Occipital lobe (tissue), 1 donor: ENCODE measurements at regions not wholly inside any gene's neighbourhood (a gene's known extent, or its start where the extent isn't known, plus 50 kb on each side); places are given as distances from the start of the nearest gene placed in this dataset.
"Not testable (repeated sequence)": the region's sequence is repeated elsewhere in the genome, so short reads cannot be mapped to it uniquely, and the experiment has no call there.

Source experiments
- DNase-seq: peaks from one replicate; lab custom pipeline; 2025; lab: John Stamatoyannopoulos, UW

- no peak for DNase-seq
These were observed 241.4 kb upstream of the DGKB start for GRCh38 chr7:15143936-15144335.

DNA sequence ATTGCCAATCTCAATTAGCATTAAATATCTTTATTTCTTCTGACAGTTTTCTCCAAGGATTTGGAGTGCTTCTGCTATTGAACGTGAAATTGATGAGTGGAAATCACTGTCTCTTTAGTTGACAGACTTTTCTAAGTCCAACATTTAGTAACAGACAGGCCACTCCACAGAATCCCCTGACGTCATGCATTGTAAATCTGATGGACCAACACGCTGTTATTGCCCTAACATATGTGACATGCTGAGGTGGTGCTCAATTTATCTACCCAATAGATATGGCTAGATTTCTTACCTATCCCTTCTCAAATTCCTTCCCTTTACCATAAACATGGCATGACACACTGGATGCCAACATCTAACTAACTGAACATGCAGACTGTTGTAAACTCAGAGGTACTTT lies 240.6 kb upstream of the DGKB start:
- no peak for DNase-seq

DNA sequence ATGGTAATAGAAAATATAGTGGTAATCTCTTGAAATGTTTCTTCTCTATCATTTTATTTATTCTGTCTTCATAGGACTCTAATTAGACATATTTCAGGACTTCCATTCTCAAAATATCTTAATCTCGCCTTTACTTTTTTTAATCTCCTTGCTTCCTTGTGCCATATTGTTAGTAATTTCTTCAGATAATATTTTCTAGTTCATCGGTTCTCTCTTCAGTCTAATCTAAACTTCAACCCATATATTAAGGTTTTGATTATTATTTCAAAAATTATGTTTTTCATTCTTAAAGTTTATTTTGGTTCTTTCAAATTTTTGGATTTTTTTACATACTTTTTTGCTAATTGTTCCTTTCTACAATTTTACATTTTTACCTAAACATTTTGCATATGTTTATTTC lies 237.9 kb upstream of the DGKB start:
- no peak for DNase-seq

DNA sequence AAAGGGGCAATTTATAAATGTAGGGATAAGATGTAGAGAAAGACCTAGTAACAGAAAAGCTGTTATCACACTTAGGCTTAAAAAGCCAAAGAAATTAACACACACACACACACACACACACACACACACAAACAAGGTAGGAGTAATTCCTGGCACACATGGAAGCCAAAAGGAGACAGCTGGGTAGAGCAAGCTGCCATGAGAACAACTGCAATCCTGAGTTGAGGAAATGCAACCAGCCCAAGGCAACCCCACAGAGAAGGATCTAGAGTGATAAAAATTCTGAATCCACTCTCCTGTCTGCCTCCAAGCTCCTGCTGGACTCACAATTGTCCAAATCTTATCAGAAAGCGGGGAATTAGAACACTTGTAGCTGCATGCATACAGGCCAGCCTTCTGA lies 229.1 kb upstream of the DGKB start:
- DNase-seq: peak; percentile 14

DNA sequence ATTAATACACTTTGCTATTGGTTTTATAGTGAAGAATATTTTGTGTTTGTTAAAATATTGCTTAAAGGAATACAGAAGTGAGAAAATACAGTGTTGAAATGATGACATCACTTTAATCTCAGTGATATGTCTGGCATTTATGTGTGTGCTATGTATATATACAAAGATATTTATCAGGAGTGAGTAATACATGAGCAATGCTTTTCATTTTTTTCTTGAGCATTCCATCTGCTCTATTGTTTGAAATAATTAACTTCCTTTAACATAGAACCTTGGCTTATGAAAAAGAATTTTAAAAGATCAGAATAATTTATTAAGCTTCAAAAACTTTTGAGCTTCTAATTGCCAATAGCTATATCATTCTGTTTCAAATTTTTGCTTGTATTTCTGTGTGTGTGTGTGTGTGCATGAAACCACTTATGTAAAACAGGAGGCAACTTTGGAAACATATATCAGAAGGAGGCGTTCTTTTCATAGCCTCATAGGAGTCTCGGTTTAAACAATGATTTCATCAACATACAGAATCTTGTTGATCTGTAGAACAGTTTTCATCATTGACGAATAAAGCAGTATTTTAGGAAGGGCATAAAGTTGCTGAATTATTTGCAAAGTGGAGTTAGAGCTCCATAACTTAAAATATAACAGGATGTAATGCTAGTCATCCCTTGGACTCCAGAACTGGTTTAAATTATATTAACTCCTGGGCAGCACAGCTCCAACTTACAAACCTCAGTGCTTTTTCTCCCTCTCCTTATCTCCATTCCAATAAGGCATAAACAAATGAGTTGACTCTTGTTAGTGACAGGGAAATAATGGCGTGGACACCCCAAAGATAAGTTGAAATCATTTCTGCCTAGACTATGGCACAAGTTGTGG lies 228.4 kb upstream of the DGKB start:
- no peak for DNase-seq

DNA sequence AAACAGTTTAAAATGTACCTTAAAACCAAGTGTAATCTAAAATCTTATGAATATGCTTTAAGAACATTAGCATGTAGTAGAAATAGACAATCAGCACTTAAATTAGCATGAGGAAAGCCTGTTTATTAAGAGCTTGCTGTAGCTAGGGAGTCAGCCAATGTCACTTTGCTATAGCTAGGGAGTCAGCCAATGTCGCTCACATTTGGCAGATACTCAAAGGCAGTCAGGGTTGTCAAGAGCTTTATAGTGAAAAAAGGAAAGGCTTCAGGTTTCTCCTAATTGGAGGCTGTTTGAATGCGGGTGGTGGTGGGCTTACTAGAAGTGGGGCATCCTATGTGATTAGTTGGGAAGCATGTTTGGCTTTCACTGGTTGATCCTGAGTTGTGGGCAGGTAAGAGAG lies 226.2 kb upstream of the DGKB start:
- DNase-seq: no peak

DNA sequence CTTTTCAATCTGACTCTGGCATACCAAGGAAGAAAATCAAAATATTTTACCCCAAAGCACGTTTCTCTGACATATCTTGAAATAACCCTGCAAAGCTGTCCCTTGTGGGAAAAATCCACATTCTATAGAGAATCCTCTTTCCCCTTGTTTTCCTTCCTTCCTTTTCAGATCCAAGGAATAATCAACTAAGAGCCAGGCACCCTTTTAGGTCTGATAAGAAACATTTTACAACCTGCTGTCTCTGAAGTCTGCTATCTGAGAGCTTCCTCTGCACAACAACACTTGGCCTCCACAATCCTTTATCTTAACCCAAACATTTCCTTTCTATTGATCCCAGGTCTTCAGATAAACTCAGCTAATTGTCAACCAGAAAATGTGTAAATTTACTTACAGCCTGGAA lies 224.1 kb upstream of the DGKB start:
- not testable (repeated sequence) for DNase-seq

GRCh38 chr7:15123901-15124300 lies 221.3 kb upstream of the DGKB start:
- DNase-seq: no peak

DNA sequence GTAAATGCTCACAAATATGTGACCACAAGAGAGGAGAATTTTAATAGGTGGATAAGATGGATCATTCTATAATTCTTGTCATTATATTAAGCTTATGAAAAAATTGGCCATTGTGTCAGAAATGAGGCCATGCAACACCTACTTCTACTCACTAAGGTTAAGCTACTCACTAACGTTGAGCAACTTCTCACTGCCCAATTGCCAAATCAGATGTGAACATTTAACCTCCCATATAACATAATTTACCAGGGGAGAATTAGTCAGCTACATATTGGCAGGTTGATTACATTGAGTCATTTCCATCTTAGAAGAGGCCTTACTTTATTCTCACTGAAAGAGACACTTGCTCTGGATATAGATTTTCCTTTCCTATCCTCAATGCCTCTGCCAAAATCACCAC lies 211.2 kb upstream of the DGKB start:
- no peak for DNase-seq

GRCh38 chr7:15105711-15106110 lies 203.2 kb upstream of the DGKB start:
- no peak for DNase-seq

GRCh38 chr7:15104411-15105092 lies 202.0 kb upstream of the DGKB start:
- no peak for DNase-seq

- no peak for DNase-seq
These were observed 196.5 kb upstream of the DGKB start for GRCh38 chr7:15099074-15099473.

DNA sequence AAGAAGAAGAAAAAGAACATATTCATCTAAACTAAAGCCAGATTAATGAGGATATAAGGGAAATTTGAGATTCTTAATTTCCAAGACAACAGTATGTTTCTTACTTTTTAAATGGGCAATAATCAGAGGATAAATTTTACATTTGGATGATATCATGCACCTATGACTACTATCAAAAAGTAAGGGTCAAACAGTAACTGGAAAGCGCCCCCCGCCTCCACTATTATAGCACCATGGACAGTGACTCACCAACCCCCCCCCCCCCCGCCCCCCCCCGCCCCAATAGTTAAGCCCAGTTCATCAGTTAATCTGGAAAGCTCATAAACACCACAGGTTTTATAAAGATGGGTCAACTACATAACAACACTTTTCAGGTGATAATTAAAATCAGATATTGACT lies 194.3 kb upstream of the DGKB start:
- DNase-seq: no peak

- DNase-seq: no peak
These were observed 192.4 kb upstream of the DGKB start for GRCh38 chr7:15094989-15095388.

- no peak for DNase-seq
These were observed 185.2 kb upstream of the DGKB start for GRCh38 chr7:15087771-15088170.

GRCh38 chr7:15086862-15087261 lies 184.3 kb upstream of the DGKB start:
- DNase-seq: no peak

DNA sequence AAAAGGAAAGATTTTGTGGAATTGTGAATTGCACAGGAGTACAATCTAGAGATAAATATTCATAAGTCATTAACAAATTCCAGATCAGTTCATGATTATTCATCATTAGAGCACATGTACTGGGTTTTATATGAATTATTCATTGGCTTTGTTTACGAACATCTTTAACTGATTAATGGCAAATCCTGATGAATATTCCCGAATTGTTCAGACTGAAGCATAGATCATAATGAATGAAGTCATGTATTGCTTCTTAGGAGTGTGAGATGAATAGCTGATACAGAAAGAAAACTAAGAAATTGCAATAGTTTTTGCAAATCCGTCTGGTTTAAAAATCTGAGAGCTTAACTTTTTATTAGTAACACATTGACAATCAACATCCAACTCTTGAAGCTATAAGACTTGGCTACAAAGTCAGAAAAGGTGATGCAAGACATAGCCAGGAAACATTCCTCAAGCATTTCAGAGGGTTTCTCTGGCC lies 183.6 kb upstream of the DGKB start:
- DNase-seq: no peak

GRCh38 chr7:15085366-15085765 lies 182.8 kb upstream of the DGKB start:
- DNase-seq: no peak

- no peak for DNase-seq
These were observed 181.8 kb upstream of the DGKB start for GRCh38 chr7:15084368-15084767.

DNA sequence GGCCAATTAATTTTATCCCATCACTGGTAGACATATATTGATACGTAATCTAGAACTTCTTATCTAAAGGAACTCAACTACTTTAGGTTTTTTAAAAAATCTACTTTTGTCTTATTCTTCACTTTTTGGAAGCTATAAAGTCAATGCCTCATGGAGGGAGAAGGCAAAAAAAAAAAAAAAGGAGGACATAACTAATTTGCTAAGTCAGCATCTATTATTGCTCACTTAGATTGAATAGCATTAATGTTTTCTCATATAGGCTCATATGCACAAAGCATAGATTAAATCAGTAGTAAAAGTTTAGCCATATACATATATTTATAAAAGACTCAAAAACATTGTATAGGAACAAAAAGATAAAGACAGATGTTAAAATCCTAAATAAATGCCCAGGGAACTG lies 179.3 kb upstream of the DGKB start:
- DNase-seq: no peak

DNA sequence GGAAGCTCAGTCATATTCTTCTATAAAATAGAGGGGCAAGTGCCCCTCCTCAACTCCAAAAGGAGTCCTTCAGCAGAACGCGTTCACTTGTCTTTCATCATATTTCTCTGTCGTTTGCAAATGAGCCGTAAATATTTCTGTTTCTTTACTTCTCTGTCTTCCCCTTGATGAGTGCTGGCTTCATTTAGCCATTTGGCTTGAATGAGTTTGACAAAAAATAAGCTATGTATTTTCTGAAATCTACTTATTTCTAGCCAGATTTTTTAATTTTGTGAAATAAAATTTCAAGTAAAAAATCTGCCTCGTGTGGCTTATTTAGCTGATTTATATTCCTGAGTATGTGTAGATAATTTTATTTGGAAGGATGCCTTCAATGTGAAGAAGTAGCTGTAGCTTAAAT lies 170.8 kb upstream of the DGKB start:
- no peak for DNase-seq

GRCh38 chr7:15068324-15068723 lies 165.8 kb upstream of the DGKB start:
- no peak for DNase-seq

DNA sequence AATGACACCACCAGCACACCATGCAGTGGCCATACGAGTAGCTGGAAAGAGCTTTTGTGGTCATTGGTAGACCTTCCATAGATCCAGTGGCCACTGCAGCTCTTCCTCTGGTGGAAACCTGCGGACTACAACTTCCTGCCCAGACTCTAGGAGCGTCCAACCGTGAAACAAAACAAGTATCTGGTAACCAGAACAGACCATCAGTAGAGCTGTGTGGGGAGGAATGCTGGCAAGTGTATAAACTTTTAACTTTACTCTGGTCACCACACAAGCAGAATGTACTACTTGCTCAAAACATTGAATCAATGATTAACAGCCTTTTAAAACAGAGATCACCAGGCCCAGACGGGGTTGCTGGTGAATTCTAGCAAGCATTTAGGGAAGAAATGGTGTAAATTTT lies 154.7 kb upstream of the DGKB start:
- no peak for DNase-seq
